Effector memory CD4-positive, alpha-beta T cell (primary cell): ENCODE measurements at regions not wholly inside any gene's neighbourhood (a gene's known extent, or its start where the extent isn't known, plus 50 kb on each side); places are given as distances from the start of the nearest gene placed in this dataset.
"Not testable (repeated sequence)": the region's sequence is repeated elsewhere in the genome, so short reads cannot be mapped to it uniquely, and the experiment has no call there.

Experiments used
- DNase-seq, 3 donors: peaks; one replicate each; pipeline ENCODE4 v3.0.0-alpha.2; 2020
- H3K27ac ChIP-seq: 2 replicates; pipeline ENCODE4 v1.7.0; 2013; ENCODE audit warnings: mild to moderate bottlenecking, low read length, moderate library complexity; ENCODE audit not compliant: insufficient read depth, poor library complexity, severe bottlenecking
- H3K27me3 ChIP-seq: replicated peaks from 2 replicates; pipeline ENCODE4 v1.7.0; 2013; ENCODE audit warnings: mild to moderate bottlenecking, low read length; ENCODE audit not compliant: insufficient read depth, control insufficient read depth, poor library complexity, severe bottlenecking
- H3K36me3 ChIP-seq: 2 replicates; pipeline ENCODE4 v1.7.0; 2013; ENCODE audit warnings: mild to moderate bottlenecking, low read length, moderate library complexity; ENCODE audit not compliant: control insufficient read depth, insufficient read depth
- H3K4me1 ChIP-seq: 2 replicates; pipeline ENCODE4 v1.7.0; 2013; ENCODE audit warnings: low read length, mild to moderate bottlenecking; ENCODE audit not compliant: control insufficient read depth, insufficient read depth, poor library complexity, severe bottlenecking
- H3K4me3 ChIP-seq: 2 replicates; pipeline ENCODE4 v1.7.0; 2013; ENCODE audit warnings: low read length, low read depth, mild to moderate bottlenecking; ENCODE audit not compliant: insufficient read depth, poor library complexity, severe bottlenecking
- H3K9me3 ChIP-seq: 2 replicates; pipeline ENCODE4 v1.7.0; 2013; ENCODE audit warnings: mild to moderate bottlenecking, low read length, moderate library complexity; ENCODE audit not compliant: control insufficient read depth

DNA sequence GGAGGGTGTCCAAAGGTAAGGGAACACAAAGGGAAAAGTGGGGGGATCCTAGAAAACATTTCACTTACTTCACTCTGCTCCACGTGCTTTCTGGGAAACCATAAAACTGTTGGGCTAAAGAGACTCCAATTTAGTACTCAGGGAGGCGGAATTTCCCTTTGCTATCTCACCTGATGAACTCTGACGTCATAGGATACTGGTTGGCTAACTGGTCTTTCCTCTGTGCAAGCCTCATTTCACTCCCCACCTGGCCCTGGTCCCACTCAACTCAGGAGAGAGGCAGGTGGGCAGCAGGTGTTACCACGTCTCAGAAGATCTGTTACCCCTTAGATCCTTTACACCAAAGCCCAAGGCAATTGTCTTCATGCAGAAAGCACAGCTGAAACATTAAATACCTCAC, 51.8 kb upstream of the PMAIP1 start:
- H3K27me3 ChIP-seq: no peaks in the 10 kb centered on the region
- no peak overlapping the region for H3K4me3 ChIP-seq
- H3K27ac ChIP-seq: no peak overlapping the region
- H3K9me3 ChIP-seq: no peaks in the 10 kb centered on the region
- no peaks in the 10 kb centered on the region for H3K4me1 ChIP-seq
- no peaks in the 10 kb centered on the region for H3K36me3 ChIP-seq
- DNase-seq: no peak

- H3K9me3 ChIP-seq, H3K4me3 ChIP-seq, H3K36me3 ChIP-seq, H3K27me3 ChIP-seq, H3K27ac ChIP-seq, DNase-seq, H3K4me1 ChIP-seq: not testable (repeated sequence)
Measured at GRCh38 chr18:59847491-59847846, 52.3 kb upstream of the PMAIP1 start.

GRCh38 chr18:59846814-59847490, 52.8 kb upstream of the PMAIP1 start:
- no peaks in the 10 kb centered on the region for H3K9me3 ChIP-seq
- H3K4me3 ChIP-seq: no peak overlapping the region
- H3K27ac ChIP-seq: no peak overlapping the region
- DNase-seq: no peak
- H3K27me3 ChIP-seq: no peaks in the 10 kb centered on the region
- no peaks in the 10 kb centered on the region for H3K4me1 ChIP-seq
- no peaks in the 10 kb centered on the region for H3K36me3 ChIP-seq

DNA sequence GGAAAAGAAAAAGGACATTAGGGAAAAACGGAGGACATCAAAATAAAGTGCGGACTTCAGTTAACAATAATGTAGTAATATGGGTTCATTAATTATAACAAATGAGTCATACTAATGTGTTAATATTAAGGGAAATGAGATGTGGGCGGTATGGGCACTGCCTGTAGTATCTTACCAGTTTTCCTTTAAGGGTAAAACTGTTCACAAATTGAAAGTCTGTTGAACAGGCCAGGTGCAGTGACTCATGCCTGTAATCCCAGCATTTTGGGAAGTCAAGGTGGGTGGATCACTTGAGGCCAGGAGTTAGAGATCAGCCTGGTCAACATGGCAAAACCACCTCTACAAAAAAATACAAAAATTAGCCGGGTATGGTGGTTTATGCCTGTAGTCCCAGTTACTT, 56.8 kb upstream of the PMAIP1 start:
- H3K9me3 ChIP-seq: no peaks in the 10 kb centered on the region
- no peak for DNase-seq
- no peaks in the 10 kb centered on the region for H3K4me1 ChIP-seq
- H3K27me3 ChIP-seq: no peaks in the 10 kb centered on the region
- no peak overlapping the region for H3K27ac ChIP-seq
- no peaks in the 10 kb centered on the region for H3K36me3 ChIP-seq
- H3K4me3 ChIP-seq: no peak overlapping the region

DNA sequence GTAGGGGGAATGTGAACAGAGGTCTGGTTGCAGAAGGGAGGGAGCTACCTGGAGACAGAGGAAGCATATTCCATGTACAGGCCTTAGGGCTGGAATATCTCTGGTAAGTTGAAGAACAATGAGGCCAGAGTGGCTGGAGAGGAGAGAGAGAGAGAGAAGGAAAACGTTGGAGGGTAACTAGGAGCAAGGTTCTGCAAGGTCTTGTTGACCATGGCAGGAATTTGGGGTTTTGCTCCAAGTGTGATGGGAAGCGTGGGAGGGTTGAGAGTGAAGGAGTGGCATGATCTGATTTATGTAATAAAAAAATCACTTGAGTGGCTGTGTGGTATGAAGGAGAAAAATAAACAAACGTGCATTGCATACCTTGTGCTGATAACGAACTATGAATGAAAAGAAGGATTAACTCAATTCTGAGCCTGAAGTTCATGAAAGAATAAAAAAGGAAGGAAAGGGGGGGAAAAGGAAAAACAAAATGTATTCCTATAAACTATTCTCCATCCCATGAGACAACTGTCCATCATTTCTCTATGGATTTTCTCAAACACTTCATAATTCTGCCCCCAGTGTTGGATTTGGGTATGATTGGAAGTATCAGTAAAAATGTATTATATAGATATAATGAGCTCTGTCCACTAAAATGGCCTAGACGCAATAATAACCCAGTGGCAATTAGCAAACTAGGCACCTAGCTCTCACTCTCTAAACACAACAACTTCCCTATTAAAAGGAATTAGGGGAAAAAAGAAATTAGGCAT, 59.7 kb upstream of the PMAIP1 start:
- Histone ChIP-seq H3K27me3 (no peaks in the 10 kb centered on the region), H3K9me3 (no peaks in the 10 kb centered on the region), H3K36me3 (no peaks in the 10 kb centered on the region), H3K4me1 (no peaks in the 10 kb centered on the region), H3K4me3 (no peak overlapping the region), H3K27ac (no peak overlapping the region)
- no peak for DNase-seq

DNA sequence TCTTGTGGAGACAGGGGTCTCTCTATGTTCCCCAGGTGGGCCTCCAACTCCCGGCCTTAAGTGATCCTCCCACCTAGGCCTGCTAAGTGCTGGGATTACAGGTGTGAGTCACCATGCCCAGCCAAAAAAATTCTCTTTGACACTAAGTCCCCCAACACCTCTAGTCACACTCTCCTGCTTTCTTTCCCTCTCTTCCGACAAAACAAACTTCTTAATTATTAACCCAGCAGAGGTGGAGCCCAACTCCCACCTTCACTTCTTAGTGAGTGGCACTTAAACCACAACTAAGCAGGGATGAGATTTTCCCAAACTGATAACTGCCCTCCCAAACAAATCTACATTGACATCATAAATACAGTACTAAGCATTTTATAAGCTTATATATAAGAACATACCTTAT, 60.5 kb upstream of the PMAIP1 start:
- Histone ChIP-seq H3K27ac (no peak overlapping the region), H3K9me3 (no peaks in the 10 kb centered on the region), H3K4me3 (no peak overlapping the region), H3K36me3 (no peaks in the 10 kb centered on the region), H3K4me1 (no peaks in the 10 kb centered on the region), H3K27me3 (no peaks in the 10 kb centered on the region)
- no peak for DNase-seq

- Histone ChIP-seq H3K27me3 (no peaks in the 10 kb centered on the region), H3K36me3 (no peaks in the 10 kb centered on the region), H3K9me3 (no peaks in the 10 kb centered on the region), H3K27ac (no peak overlapping the region), H3K4me1 (no peaks in the 10 kb centered on the region), H3K4me3 (no peak overlapping the region)
- peak; percentile 13 to 24 (median 17) for DNase-seq
Measured at GRCh38 chr18:59837586-59837985, 62.2 kb upstream of the PMAIP1 start.

- Histone ChIP-seq H3K4me3 (no peak overlapping the region), H3K27me3 (no peaks in the 10 kb centered on the region), H3K36me3 (no peaks in the 10 kb centered on the region), H3K4me1 (no peaks in the 10 kb centered on the region), H3K27ac (no peak overlapping the region), H3K9me3 (no peaks in the 10 kb centered on the region)
- no peak for DNase-seq
Measured at GRCh38 chr18:59835605-59836379, 64.0 kb upstream of the PMAIP1 start.

- no peak overlapping the region for H3K4me3 ChIP-seq
- H3K9me3 ChIP-seq: no peaks in the 10 kb centered on the region
- H3K4me1 ChIP-seq: no peaks in the 10 kb centered on the region
- H3K36me3 ChIP-seq: no peaks in the 10 kb centered on the region
- H3K27ac ChIP-seq: no peak overlapping the region
- no peaks in the 10 kb centered on the region for H3K27me3 ChIP-seq
- DNase-seq: no peak
Measured at GRCh38 chr18:59834267-59834666, 65.5 kb upstream of the PMAIP1 start.

GRCh38 chr18:59833785-59834184, 66.0 kb upstream of the PMAIP1 start:
- no peak overlapping the region for H3K27ac ChIP-seq
- H3K36me3 ChIP-seq: no peaks in the 10 kb centered on the region
- H3K4me1 ChIP-seq: no peaks in the 10 kb centered on the region
- no peak for DNase-seq
- H3K9me3 ChIP-seq: no peaks in the 10 kb centered on the region
- no peak overlapping the region for H3K4me3 ChIP-seq
- H3K27me3 ChIP-seq: no peaks in the 10 kb centered on the region
